ENCODE measurements at regions not wholly inside any gene's neighbourhood (a gene's known extent, or its start where the extent isn't known, plus 50 kb on each side); places are given as distances from the start of the nearest gene placed in this dataset.

- DNase-seq (ENCODE audit: low read depth) = no peak
- H3K4me3 ChIP-seq (ENCODE audit: low read length) = no peak overlapping the region
- TF ChIP-seq, protein P1, sequence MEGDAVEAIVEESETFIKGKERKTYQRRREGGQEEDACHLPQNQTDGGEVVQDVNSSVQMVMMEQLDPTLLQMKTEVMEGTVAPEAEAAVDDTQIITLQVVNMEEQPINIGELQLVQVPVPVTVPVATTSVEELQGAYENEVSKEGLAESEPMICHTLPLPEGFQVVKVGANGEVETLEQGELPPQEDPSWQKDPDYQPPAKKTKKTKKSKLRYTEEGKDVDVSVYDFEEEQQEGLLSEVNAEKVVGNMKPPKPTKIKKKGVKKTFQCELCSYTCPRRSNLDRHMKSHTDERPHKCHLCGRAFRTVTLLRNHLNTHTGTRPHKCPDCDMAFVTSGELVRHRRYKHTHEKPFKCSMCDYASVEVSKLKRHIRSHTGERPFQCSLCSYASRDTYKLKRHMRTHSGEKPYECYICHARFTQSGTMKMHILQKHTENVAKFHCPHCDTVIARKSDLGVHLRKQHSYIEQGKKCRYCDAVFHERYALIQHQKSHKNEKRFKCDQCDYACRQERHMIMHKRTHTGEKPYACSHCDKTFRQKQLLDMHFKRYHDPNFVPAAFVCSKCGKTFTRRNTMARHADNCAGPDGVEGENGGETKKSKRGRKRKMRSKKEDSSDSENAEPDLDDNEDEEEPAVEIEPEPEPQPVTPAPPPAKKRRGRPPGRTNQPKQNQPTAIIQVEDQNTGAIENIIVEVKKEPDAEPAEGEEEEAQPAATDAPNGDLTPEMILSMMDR (conservative IDR thresholded peaks at IDR 0.05; ENCODE audit: low read depth, low read length) = no peak
Observed at GRCh38 chr6:22708469-22708868, 139.1 kb downstream of the HDGFL1 start.

- TF ChIP-seq, protein P1 (conservative IDR thresholded peaks at IDR 0.05; ENCODE audit: low read depth, low read length) = no peak
- no peak overlapping the region for H3K4me3 ChIP-seq (ENCODE audit: low read length)
- peak; percentile 18 for DNase-seq (ENCODE audit: low read depth)
Observed at GRCh38 chr6:22709803-22710202, 140.4 kb downstream of the HDGFL1 start.

GRCh38 chr6:22716721-22717120 lies 147.4 kb downstream of the HDGFL1 start:
- TF ChIP-seq, protein P1 (conservative IDR thresholded peaks at IDR 0.05; ENCODE audit: low read depth, low read length) = no peak
- DNase-seq (ENCODE audit: low read depth) = no peak

DNA sequence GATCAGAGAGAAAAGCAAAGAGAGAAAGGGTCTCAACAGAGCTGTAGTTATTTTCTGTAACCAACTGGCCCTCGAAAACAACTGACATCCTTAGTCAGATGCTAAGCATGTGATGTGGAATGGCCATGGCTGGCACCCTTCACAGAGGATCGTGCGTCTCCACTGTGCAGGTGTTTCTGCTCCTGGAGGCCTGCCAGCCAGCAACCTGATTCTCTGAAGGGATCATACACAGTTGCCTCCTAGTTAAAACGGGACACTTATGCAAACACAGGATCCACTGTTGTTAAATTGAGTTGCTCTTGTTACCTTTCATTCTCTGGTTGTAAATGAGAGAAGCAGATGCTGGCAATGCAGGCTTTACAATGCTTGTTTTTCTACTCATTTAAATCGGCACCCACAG lies 148.5 kb downstream of the HDGFL1 start:
- TF ChIP-seq, protein P1 (conservative IDR thresholded peaks at IDR 0.05; ENCODE audit: low read depth, low read length) = no peak
- H3K4me3 ChIP-seq (ENCODE audit: low read length) = no peak overlapping the region
- DNase-seq (ENCODE audit: low read depth) = no peak

More at GRCh38 chr6:22716721-22717120, 147.4 kb downstream of the HDGFL1 start:
- no peak overlapping the region for H3K4me3 ChIP-seq (ENCODE audit: low read length)

GRCh38 chr6:22722913-22723312 lies 153.5 kb downstream of the HDGFL1 start:
- TF ChIP-seq, protein P1 (conservative IDR thresholded peaks at IDR 0.05; ENCODE audit: low read depth, low read length) = no peak
- no peak for DNase-seq (ENCODE audit: low read depth)

DNA sequence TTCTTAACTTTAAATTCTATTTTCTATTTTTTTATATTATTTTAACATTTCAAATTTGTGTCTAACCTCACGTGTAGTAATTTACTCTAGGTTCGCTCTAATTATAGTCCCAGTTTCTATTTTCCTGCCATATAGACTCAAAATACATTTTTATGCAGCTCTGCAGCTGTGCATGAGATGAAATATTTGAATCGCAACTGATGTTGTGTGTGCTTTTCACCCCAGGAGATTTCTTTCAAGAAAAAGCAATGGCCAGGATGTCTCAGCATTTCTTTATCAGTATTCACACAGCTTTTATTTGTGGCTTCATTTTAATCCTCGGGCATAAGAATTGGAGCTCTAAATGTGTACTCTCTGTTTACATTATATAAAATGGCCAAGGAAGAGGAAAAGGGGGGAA lies 157.6 kb downstream of the HDGFL1 start:
- no peak for DNase-seq (ENCODE audit: low read depth)
- TF ChIP-seq, protein P1 (conservative IDR thresholded peaks at IDR 0.05; ENCODE audit: low read depth, low read length) = no peak
- no peak overlapping the region for H3K4me3 ChIP-seq (ENCODE audit: low read length)

More at GRCh38 chr6:22722913-22723312, 153.5 kb downstream of the HDGFL1 start:
- H3K4me3 ChIP-seq (ENCODE audit: low read length) = no peak overlapping the region

DNA sequence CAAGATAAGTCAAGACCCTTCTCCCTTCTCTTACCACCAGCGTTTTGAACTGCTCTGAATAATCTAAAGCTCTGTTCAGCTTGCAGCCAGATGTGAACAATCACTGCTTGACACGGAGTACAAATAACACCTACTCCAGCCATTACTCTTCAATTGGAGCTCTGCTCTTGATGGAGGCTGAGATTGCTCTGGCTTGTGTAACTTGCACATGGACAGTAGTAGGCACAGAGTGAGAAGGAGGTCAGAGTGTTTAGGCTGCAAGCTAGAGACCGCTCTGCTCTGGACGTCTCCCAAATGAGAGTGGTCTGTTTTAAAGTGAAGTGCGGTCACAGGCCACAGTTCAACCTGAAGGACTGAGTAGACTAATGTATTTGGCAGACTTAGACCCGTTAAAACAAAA lies 158.3 kb downstream of the HDGFL1 start:
- TF ChIP-seq, protein P1 (conservative IDR thresholded peaks at IDR 0.05; ENCODE audit: low read depth, low read length) = no peak
- DNase-seq (ENCODE audit: low read depth) = no peak
- no peak overlapping the region for H3K4me3 ChIP-seq (ENCODE audit: low read length)
